ENCODE measurements at regions not wholly inside any gene's neighbourhood (a gene's known extent, or its start where the extent isn't known, plus 50 kb on each side); places are given as distances from the start of the nearest gene placed in this dataset.
"Not testable (repeated sequence)": the region's sequence is repeated elsewhere in the genome, so short reads cannot be mapped to it uniquely, and the experiment has no call there.

DNA sequence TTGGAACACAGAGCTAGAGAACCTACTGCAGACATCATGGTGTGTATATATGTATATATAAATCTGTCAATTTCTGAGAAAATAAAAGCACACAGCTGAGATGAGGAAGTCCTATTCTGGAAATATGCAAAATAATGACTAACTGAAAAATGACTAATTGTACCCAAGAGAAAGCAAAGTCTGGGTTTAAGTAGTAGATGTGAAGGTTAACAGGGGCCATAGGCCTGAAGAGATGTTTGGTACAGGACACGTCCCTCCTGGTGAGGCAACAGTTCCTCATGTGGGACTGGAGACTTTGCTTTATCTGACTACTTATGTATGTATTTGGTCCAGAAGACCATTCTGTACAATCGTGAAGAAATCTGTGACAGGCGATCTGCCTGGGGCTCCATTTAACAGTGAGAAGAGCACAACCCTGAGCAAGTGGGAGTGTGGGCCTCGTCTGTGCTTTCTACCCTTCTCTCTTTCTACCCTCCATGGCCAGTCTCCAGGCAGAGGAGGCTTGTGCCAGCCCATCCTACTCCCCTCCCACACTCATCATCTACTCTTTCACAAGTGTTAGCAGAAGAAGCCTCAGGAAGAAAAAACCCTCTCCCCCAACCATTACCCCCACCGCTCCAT is 67.5 kb downstream of the SLC41A2 start:
- no peak for TF ChIP-seq CTCF (IDR thresholded peaks at IDR 0.05; ENCODE audit: low read length, missing control alignments)
- no peak overlapping the region for H3K4me3 ChIP-seq (replicated peaks; ENCODE audit: low read depth, low read length)
- DNase-seq (ENCODE audit: low read depth), result no peak

DNA sequence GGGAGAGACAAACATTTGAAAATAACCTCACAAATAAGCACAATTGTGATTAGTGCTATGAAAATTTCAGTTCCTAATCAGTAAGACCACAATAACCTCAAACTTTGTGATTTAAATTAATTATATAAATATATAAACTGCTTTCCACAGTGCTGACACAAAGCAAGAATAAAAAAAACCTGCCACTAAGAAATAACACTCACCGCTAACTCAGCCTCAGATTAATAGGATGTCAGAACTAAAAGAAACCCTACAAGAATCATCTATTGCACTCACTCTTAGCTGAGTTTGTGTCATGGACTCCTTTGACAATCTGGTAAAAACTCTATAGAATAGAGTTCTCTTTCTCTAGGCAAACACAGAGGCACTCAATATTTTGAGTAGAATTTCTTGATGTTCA is 68.4 kb downstream of the SLC41A2 start:
- TF ChIP-seq CTCF (IDR thresholded peaks at IDR 0.05; ENCODE audit: low read length, missing control alignments), result no peak
- DNase-seq (ENCODE audit: low read depth), result no peak
- no peak overlapping the region for H3K4me3 ChIP-seq (replicated peaks; ENCODE audit: low read depth, low read length)

- DNase-seq (ENCODE audit: low read depth), result no peak
- no peak overlapping the region for H3K4me3 ChIP-seq (replicated peaks; ENCODE audit: low read depth, low read length)
Measured at GRCh38 chr12:104888892-104889291, 69.2 kb downstream of the SLC41A2 start.

DNA sequence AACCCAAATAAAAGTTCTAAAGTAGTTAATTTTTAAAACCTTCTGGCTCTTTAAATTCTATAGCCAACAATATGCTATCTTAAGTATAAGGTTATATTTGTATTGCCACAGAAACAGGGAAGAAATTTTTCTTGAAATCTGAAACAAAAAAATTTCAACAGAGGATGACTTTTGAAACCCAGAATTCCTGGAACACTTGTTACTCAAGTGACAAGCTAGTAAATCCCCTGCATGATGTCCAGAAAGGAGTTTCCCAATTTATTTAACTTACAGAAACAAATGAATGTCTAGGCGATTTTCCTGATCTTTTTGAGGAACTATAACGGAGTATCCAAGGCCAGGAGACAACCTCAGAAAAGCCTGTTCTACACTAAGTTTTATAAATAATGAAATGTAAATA is 69.6 kb downstream of the SLC41A2 start:
- no peak for TF ChIP-seq CTCF (IDR thresholded peaks at IDR 0.05; ENCODE audit: low read length, missing control alignments)
- no peak for DNase-seq (ENCODE audit: low read depth)

More at GRCh38 chr12:104888892-104889291, 69.2 kb downstream of the SLC41A2 start:
- no peak for TF ChIP-seq CTCF (IDR thresholded peaks at IDR 0.05; ENCODE audit: low read length, missing control alignments)

GRCh38 chr12:104887452-104887851 is 70.6 kb downstream of the SLC41A2 start:
- TF ChIP-seq CTCF (IDR thresholded peaks at IDR 0.05; ENCODE audit: low read length, missing control alignments), result no peak
- no peak overlapping the region for H3K4me3 ChIP-seq (replicated peaks; ENCODE audit: low read depth, low read length)
- no peak for DNase-seq (ENCODE audit: low read depth)

More for the DNA sequence above, 69.6 kb downstream of the SLC41A2 start:
- no peak overlapping the region for H3K4me3 ChIP-seq (replicated peaks; ENCODE audit: low read depth, low read length)

- DNase-seq (ENCODE audit: low read depth), result peak; percentile 72
- no peak overlapping the region for H3K4me3 ChIP-seq (replicated peaks; ENCODE audit: low read depth, low read length)
- no peak for TF ChIP-seq CTCF (IDR thresholded peaks at IDR 0.05; ENCODE audit: low read length, missing control alignments)
Measured at GRCh38 chr12:104886418-104887401, 71.4 kb downstream of the SLC41A2 start.

DNA sequence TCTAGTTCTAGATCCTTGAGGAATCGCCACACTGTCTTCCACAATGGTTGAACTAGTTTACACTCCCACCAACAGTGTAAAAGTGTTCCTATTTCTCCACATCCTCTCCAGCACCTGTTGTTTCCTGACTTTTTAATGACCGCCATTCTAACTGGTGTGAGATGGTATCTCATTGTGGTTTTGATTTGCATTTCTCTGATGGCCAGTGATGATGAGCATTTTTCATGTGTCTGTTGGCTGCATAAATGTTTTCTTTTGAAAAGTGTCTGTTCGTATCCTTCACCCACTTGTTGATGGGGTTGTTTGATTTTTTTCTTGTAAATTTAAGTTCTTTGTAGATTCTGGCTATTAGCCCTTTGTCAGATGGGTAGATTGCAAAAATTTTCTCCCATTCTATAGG is 79.2 kb downstream of the SLC41A2 start:
- DNase-seq (ENCODE audit: low read depth); H3K4me3 ChIP-seq (replicated peaks; ENCODE audit: low read depth, low read length): not testable (repeated sequence)

Data from fibroblast of pulmonary artery (primary cell).